A549 (cell line): ENCODE measurements at regions not wholly inside any gene's neighbourhood (a gene's known extent, or its start where the extent isn't known, plus 50 kb on each side); places are given as distances from the start of the nearest gene placed in this dataset.

ENCODE experiments used
- CEBPB ChIP-seq, 2 experiments: fragments of >200 bp in 1 of 2; sonication (Bioruptor Twin) in 1 of 2; formaldehyde crosslinking in 1 of 2; IDR thresholded peaks; 2 replicates each; pipeline ENCODE4 v1.6.1; 2012 to 2016
- CTCF ChIP-seq: fragments of >200 bp; sonication (Bioruptor Twin); formaldehyde crosslinking; IDR thresholded peaks from 3 replicates; pipeline ENCODE4 v1.5.1; 2016
- HOXB13 ChIP-seq: fragments of 250-450 bp; sonication (Bioruptor Pico); IDR thresholded peaks from 2 replicates; pipeline ENCODE4 v1.5.0; 2020; ENCODE audit warnings: low read depth, mild to moderate bottlenecking, moderate library complexity
- MAZ ChIP-seq: fragments of 150-350 bp; IDR thresholded peaks from 2 replicates; pipeline ENCODE4 v1.6.1; 2014; ENCODE audit warnings: antibody characterized with exemption, low read depth, low read length, borderline replicate concordance
- PBX3 ChIP-seq: IDR thresholded peaks from 2 replicates; pipeline ENCODE4 v1.6.1; 2012
- POLR2A ChIP-seq: IDR thresholded peaks from 2 replicates; pipeline ENCODE4 v1.6.1; 2012; ENCODE audit warnings: mild to moderate bottlenecking, low read length
- RARB ChIP-seq: fragments of 250-450 bp; sonication (Bioruptor Pico); IDR thresholded peaks from 2 replicates; pipeline ENCODE4 v1.8.0; 2021; ENCODE audit warnings: mild to moderate bottlenecking, moderate library complexity
- REST ChIP-seq: fragments of 200-600 bp; sonication (generic); IDR thresholded peaks from 2 replicates; pipeline ENCODE4 v1.6.1; 2016; ENCODE audit warnings: antibody characterized with exemption, mild to moderate bottlenecking, moderate library complexity
- SMC3 ChIP-seq: fragments of >200 bp; sonication (Bioruptor Twin); formaldehyde crosslinking; IDR thresholded peaks from 3 replicates; pipeline ENCODE4 v1.6.1; 2018; ENCODE audit warnings: inconsistent platforms
- USF2 ChIP-seq: fragments of 450-650 bp; IDR thresholded peaks from 2 replicates; pipeline ENCODE4 v1.6.1; 2014; ENCODE audit warnings: antibody characterized with exemption

GRCh38 chrY:19023934-19024333, 250.4 kb upstream of the HSFY2 start:
- TF ChIP-seq CTCF (no peak), POLR2A (no peak), PBX3 (no peak), MAZ (no peak), CEBPB (IDR thresholded peaks at IDR 0.05) (no peak), HOXB13 (CRISPR knock-in tag) (no peak), SMC3 (no peak), RARB (CRISPR knock-in tag) (no peak), REST (no peak), USF2 (no peak)
